NCI-H345 treated with DMSO at 0.1 percent for 48 hours (cell line): ENCODE measurements at regions not wholly inside any gene's neighbourhood (a gene's known extent, or its start where the extent isn't known, plus 50 kb on each side); places are given as distances from the start of the nearest gene placed in this dataset.

ENCODE experiments used
- DNase-seq: peaks from one replicate; lab custom pipeline; 2025; ENCODE audit not compliant: unreplicated experiment; lab: John Stamatoyannopoulos, UW

GRCh38 chr13:74045583-74045982, 88.6 kb downstream of the KLF12 start:
- DNase-seq, result no peak

GRCh38 chr13:74043237-74043636, 91.0 kb downstream of the KLF12 start:
- no peak for DNase-seq

- DNase-seq, result no peak
Measured at GRCh38 chr13:74040200-74040599, 94.0 kb downstream of the KLF12 start.

GRCh38 chr13:74039667-74040066, 94.5 kb downstream of the KLF12 start:
- DNase-seq, result no peak

GRCh38 chr13:74039154-74039553, 95.0 kb downstream of the KLF12 start:
- no peak for DNase-seq

DNA sequence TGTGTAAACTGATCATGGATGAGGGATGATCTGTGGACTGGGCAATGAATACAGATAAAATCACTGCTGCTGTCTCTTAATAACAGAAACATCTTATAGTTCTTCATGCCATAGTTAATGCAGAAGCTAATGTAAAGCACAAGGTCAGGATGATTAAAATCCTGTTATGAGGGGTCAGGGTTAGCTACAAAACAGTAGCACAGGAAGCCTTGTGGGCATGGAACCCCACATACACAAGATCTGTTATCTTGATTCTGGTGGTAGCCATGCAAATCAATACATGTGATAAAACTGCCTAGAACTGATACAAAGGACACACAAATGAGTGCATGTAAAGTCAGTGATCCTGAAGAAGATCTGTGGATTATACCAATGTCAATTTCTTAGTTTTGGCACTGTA, 96.4 kb downstream of the KLF12 start:
- DNase-seq, result no peak

DNA sequence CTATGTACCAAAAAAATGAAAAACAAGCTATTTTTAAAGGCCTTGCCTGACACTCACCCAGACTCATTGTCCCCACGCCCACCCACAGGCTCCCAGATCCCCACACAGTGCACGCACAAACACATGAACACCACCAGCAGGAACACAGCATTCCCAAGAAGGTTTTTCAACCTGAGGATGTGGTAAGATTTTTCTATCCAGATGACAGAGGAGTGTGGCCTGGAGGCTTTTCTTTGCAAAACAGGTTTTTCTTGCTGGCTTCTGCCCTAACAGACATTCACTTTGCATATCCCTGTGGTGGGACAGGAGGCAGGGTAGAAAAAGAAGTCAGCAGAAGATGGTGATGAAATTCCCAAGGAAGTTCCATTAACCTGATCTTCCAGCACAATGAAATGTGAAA, 97.8 kb downstream of the KLF12 start:
- no peak for DNase-seq

DNA sequence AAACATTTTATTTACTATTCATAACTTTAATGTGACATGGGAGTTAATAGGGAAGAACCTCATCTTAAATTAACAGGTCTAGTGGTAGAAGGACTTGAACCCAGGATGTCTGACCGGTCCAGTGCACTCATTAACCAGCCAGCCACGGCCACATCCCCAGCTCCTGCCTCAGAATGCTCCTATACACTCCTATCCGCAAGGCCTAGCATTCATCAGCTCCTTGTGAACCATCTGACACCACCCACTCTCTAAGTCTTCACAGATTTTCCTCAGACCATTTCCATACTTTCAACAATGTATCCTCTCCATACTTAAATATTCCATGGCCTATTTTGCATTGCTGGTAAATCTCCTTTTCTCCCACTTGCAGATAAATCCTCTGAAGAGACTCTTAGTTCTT, 98.3 kb downstream of the KLF12 start:
- no peak for DNase-seq

DNA sequence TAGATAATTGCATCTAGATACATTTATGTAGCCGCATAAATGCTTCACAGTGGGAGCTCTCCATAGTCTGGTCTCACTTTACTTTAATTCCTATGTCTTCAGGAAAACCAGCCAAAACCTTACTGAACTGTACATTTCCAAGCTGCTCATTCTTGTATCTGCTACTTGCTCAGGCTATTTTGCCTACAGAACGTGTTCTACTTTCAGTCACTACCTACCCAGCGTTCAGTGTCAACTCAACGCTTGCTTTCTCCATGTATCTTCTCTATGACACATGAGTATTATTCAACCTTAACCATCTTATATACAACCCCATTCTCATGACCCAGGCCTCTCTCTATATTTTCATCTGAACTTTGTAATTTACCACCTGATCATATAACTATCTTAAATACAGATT, 101.9 kb downstream of the KLF12 start:
- DNase-seq, result no peak

DNA sequence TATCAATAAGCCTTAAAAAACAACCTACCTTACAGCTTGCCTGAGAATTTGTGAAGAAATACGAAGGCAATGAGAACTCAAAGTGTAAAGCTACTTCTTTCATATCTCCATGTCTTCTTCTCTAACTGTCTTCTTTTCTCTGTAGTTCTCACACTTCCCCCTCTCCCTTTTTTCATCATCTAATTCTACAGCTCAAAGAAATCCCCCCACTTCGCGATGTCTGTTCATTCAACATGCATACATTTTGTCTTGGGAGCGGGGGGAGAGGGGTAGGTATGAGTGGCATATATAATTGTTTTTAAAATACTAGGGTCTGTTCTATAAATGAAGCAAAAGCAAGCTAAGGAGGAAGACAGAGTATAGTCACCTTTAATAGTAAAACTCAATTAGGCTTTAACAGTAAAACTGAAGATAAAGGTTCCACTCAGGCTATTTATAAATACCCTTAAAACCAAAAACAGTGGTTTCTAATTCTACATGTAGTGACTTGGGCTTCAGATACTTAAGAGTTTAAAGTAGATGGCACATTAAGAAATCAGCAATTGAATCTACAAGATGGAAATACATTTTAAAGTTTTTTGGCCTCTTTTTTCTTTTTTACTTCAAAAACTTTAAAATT, 106.9 kb downstream of the KLF12 start:
- DNase-seq, result no peak

- DNase-seq, result no peak
Measured at GRCh38 chr13:74026753-74027152, 107.5 kb downstream of the KLF12 start.

DNA sequence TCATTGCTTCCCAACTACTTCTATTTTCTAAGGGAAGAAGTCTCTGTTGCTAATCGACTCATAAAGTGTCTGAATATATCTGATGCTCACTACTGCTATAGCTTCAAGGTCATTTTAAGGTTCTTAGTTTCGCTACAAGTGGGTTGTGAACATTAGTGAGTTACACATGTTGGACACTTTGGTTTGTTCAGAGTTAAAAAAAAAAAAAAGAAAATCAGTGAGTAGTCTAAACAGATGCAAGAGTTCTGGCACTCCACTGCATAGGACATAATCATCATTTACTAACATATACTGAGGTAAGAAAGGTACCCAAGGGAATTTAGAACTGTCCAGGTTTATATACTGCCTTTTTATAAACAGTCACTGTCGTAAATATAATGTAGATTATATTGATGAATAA, 108.8 kb downstream of the KLF12 start:
- no peak for DNase-seq

DNA sequence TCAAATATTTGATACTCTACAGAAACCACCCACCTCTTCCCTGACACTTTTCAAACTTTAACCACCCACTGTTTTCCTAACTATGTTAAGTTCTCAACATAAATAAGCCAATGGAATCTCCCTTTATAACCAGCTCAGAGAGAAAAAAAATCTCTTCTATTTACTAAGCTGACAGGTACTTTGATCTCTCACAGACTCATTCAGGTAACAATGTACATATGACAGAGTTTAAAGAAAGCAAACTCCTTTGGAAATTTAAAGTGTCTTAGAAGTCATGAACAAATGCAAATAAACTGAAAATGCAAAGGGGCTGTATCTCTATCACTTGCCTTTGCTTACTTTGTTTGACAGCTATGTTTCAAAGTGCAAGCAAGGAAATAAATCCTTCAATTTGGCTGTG, 109.3 kb downstream of the KLF12 start:
- DNase-seq, result no peak

GRCh38 chr13:74024314-74024713, 109.9 kb downstream of the KLF12 start:
- no peak for DNase-seq

DNA sequence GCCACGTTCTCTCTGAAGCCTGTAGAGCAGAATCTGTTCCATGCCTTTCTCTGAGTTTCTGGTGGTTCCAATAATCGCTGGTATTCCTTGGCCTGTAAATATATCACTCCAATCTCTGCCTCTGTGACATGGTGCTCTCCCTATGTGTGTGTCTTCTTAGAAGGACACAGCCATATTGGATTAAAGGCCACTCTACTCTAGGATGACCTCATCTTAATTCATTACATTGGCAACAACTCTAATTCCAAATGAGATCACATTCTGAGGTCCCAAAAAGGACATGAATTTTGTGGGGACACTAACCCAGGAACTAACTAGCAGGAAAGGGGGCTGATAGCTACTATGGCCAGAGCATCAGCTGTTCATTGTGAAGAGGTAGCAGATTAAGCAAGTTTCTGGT, 110.7 kb downstream of the KLF12 start:
- no peak for DNase-seq

DNA sequence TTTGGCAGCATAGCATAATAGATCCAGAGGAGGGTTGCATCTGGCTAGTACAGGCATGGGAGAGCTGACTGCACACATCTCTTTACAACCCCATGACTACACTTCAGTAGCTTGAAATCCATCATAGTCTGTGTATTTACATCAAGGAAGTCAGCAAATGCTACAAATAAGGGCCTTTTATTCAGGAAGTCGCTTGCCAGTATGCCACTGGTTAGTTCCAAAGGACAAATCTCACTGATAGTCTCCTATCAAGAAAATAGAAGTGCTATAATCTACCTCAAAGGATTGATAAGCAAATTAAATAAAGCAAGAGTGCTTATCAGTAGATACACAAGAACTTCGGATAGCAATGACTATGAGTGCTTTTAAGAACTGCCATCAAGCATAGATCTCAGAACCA, 112.7 kb downstream of the KLF12 start:
- DNase-seq, result no peak

- no peak for DNase-seq
Measured at GRCh38 chr13:74018062-74018431, 116.2 kb downstream of the KLF12 start.

- no peak for DNase-seq
Measured at GRCh38 chr13:74017301-74018061, 116.7 kb downstream of the KLF12 start.

DNA sequence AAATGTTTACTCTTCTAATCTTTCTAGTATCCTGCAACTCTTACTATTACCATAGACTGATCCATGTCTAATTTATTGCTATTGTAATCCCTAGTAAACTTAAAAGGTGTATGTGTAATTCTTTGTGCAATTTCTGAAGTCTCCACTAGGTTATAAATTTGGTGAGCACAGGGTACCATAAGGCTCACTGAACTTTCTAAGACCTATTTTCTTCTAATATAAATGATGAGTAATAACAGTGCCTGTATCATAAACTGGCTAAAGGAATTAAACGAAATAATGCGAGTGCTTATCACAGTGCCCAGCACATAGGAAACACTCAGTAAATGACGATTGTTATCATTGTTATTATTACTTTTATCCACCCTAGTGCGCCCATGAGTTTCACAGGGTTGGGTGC, 119.1 kb downstream of the KLF12 start:
- DNase-seq, result no peak

DNA sequence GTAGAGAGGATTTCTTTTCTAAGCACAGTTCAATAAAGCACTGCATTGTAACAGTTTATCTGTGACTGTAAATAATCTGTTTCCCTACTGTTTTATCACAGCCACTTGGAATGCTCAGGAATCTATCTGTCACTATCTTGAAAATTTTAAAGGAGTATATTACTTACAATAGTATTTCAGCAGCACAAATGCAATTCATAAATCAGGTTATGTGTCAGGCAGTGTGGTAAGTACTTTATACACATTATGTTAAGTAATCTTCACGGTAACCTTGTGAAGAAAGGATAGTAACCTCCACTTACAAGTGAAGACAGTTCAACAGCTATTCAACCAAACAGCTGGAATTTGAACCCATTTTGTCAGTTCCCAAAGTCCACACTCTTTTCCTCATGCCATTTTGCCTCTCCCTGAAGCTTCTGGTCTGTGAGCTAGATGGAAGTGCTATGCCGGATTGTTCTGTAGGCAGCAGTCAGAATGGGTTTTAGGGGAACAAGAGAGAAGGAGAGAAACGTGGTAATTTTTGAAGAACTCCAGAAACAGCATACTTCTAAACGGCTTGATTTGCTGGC, 125.0 kb downstream of the KLF12 start:
- DNase-seq, result no peak

DNA sequence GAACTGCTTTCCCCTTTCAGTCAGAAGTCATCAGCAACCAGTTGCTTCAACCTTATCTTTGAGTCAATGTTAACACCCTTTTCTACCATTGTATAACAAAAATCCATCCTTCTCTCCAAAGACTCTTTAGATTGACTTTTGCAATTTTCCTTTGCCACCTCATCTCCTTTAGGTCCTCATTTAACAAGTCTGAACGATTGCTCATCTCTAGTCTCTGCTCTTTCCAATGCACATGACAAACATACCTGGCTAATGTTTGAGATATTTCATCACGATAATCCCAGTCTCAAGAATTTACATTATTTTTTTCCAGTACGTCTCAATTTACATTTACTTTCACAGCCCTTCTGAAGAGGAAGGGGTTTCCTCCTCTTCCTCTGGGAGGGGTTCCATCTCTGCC, 127.5 kb downstream of the KLF12 start:
- DNase-seq, result no peak

DNA sequence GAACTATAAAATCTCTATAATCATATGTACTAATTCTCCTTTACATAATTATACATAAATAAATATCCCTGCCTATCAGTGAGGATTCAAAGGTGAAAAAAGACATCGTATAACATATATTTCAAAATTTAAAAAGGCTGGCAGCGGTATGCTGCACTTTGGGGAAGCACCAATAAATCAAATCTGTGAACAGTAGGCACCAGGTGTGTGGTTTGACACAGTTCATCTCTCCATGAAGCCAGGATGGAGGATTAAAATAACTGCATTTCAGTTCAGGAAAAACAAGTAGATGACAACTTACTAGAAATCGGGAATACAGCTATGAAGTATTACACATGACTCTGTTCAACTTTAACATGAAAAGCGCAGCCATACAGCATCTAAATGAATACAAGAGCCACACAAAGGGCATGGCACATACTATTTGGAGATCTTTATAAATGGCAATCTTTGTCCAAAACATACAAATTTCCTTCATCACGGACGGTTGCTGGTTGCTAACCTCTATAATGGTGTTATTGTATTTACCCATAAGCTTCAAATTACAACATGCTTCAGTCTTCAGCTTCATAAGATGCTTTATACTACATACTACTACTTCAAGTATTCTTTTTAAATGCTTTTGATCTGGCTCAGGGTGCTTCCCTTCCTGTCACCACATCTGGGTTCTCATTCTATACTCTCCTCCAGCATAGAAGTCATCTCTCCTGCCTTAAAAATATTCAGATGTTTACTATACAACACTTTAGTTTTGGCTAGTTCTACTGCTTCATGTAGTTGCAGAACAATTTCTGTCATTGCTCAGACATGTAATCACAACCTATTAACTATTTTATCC, 128.7 kb downstream of the KLF12 start:
- DNase-seq, result no peak
